Psoas muscle (tissue), 7 donors: ENCODE measurements at regions not wholly inside any gene's neighbourhood (a gene's known extent, or its start where the extent isn't known, plus 50 kb on each side); places are given as distances from the start of the nearest gene placed in this dataset.
"Not testable (repeated sequence)": the region's sequence is repeated elsewhere in the genome, so short reads cannot be mapped to it uniquely, and the experiment has no call there.

Experiments used
- ATAC-seq, 4 donors: fragments of 200-7000 bp; cut with Tn5 transposase; one replicate each; pipeline ENCODE4 v1.9.1; 2020; ENCODE audit warnings: moderate library complexity in 3 of 4, mild to moderate bottlenecking in 2 of 4
- DNase-seq, 2 donors: peaks; one replicate each; pipeline ENCODE4 v3.0.0-alpha.2; 2020
- H3K27ac ChIP-seq: fragments of 200-600 bp; one replicate; pipeline ENCODE4 v1.8.0; 2022
- H3K27me3 ChIP-seq, 3 donors: fragments of 200-600 bp in 1 of 3; one replicate each; pipeline versions ENCODE4 v1.6.1 to v1.8.0; 2013 to 2022; ENCODE audit warnings: low read length in 2 of 3, mild to moderate bottlenecking in 2 of 3, moderate library complexity in 1 of 3; ENCODE audit not compliant: insufficient read depth in 3 of 3
- H3K36me3 ChIP-seq, 2 donors: fragments of 200-600 bp in 1 of 2; one replicate each; pipeline versions ENCODE4 v1.6.1 to v1.8.0; 2013 to 2022; ENCODE audit warnings: low read depth in 1 of 2, mild to moderate bottlenecking in 1 of 2, moderate library complexity in 1 of 2; ENCODE audit not compliant: insufficient read depth in 1 of 2
- H3K4me1 ChIP-seq: fragments of 200-600 bp; one replicate; pipeline ENCODE4 v1.8.0; 2022
- H3K4me3 ChIP-seq: fragments of 200-600 bp; one replicate; pipeline ENCODE4 v1.8.0; 2022; ENCODE audit warnings: mild to moderate bottlenecking
- H3K9me3 ChIP-seq: fragments of 200-600 bp; one replicate; pipeline ENCODE4 v1.8.0; 2022
- CTCF ChIP-seq: fragments of 200-600 bp; IDR thresholded peaks from one replicate; pipeline ENCODE4 v1.8.0; 2022; ENCODE audit warnings: antibody characterized with exemption
- WGBS, 3 donors: extraction: QIAGEN DNeasy Blood & Tissue Kit; methylation state at CpG; one replicate each; pipeline versions ENCODE4 v1.1.6 to v1.1.7; 2013; 5-methylcytosine and 5-hydroxymethylcytosine counted together
- intact Hi-C, 2 donors: fragments of 100-400 bp; cut with DNase I; formaldehyde crosslinking; loops; one replicate each; pipeline versions ENCODE4 v1.11.0 to v1.14.2; 2022
- donor health status: healthy with polysubstance abuse.
- donor health status: DM: no; HTN: no; CAD: no; lungs with moderate emphysema.
- donor health status: Bipolar disorder and iron deficiency.
- donor health status: healthy.
- donor health status: DM: yes; HTN: yes; CAD: no.
- donor health status: DM: no; HTN: no; CAD: no.
- donor health status: DM: yes; HTN: yes; CAD: no.

GRCh38 chr6:153309651-153310050 lies 178.6 kb upstream of the RGS17 start:
- ATAC-seq (no peak), DNase-seq (no peak)
- Histone ChIP-seq H3K27me3 (no peaks in the 10 kb centered on the region), H3K27ac (no peak overlapping the region), H3K9me3 (no peaks in the 10 kb centered on the region), H3K36me3 (no peaks in the 10 kb centered on the region), H3K4me1 (no peaks in the 10 kb centered on the region), H3K4me3 (no peak overlapping the region)
- no peak for TF ChIP-seq CTCF
- intact Hi-C loops: no loop called here
- WGBS, 3 donors: 18 to 25% (median 25%) methylated on average over 2 of the region's 2 CpGs

- ATAC-seq: no peak
- no peak for TF ChIP-seq CTCF
Measured at GRCh38 chr6:153302133-153302532, 171.1 kb upstream of the RGS17 start.

GRCh38 chr6:153301602-153302001 lies 170.5 kb upstream of the RGS17 start:
- no peaks in the 10 kb centered on the region for H3K4me1 ChIP-seq
- DNase-seq (no peak), ATAC-seq (no peak)
- H3K4me3 ChIP-seq: no peak overlapping the region
- no peaks in the 10 kb centered on the region for H3K9me3 ChIP-seq
- TF ChIP-seq CTCF: no peak
- H3K36me3 ChIP-seq: no peaks in the 10 kb centered on the region
- WGBS, 3 donors: 49 to 53% (median 52%) methylated on average over 6 of the region's 6 CpGs
- H3K27me3 ChIP-seq: no peaks in the 10 kb centered on the region
- intact Hi-C loops: no loop called here
- no peak overlapping the region for H3K27ac ChIP-seq

More at GRCh38 chr6:153302133-153302532, 171.1 kb upstream of the RGS17 start:
- no peaks in the 10 kb centered on the region for H3K36me3 ChIP-seq
- H3K27me3 ChIP-seq: no peaks in the 10 kb centered on the region
- no peak overlapping the region for H3K4me3 ChIP-seq
- DNase-seq: no peak
- 64 to 69% (median 68%) methylated on average over 8 of the region's 8 CpGs for WGBS, 3 donors
- H3K4me1 ChIP-seq: no peaks in the 10 kb centered on the region
- intact Hi-C loops: no loop called here
- no peaks in the 10 kb centered on the region for H3K9me3 ChIP-seq
- no peak overlapping the region for H3K27ac ChIP-seq

GRCh38 chr6:153282456-153282855 lies 151.4 kb upstream of the RGS17 start:
- H3K27me3 ChIP-seq, H3K4me3 ChIP-seq, H3K27ac ChIP-seq, H3K4me1 ChIP-seq, intact Hi-C loops, H3K36me3 ChIP-seq, ATAC-seq, DNase-seq, H3K9me3 ChIP-seq: not testable (repeated sequence)
- WGBS, 3 donors: 86 to 90% (median 88%) methylated on average over 14 of the region's 14 CpGs

GRCh38 chr6:153275997-153276396 lies 144.9 kb upstream of the RGS17 start:
- Histone ChIP-seq H3K36me3 (no peaks in the 10 kb centered on the region), H3K9me3 (peaks cover 4% of the 10 kb centered on the region), H3K4me3 (no peak overlapping the region), H3K4me1 (no peaks in the 10 kb centered on the region), H3K27me3 (no peaks in the 10 kb centered on the region), H3K27ac (no peak overlapping the region)
- 75 to 85% (median 75%) methylated on average over 3 of the region's 3 CpGs for WGBS, 3 donors
- no peak for DNase-seq
- no peak for ATAC-seq
- intact Hi-C loops: no loop called here
- no peak for TF ChIP-seq CTCF
